ENCODE measurements at regions not wholly inside any gene's neighbourhood (a gene's known extent, or its start where the extent isn't known, plus 50 kb on each side); places are given as distances from the start of the nearest gene placed in this dataset.

DNA sequence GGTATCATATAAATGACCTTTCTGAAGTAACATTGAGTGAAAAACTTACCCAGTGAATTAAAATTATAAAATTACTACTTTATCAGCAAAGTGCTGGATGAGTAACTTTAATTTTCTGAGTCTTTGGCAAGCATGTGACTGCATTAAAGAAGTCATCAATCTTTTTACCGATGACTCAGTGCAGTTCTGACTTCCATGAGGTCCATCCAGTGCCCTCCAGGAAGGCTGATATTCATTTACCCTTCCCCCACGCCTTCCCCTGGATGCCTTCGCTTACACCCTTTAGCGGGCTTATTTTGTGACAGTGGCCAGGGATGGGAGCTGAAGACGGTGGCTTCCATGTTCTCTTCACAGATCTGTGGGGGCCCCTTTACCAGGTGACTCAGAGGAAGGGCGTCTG, 572.9 kb upstream of the PFKP start:
- Mint-ChIP-seq H3K27me3 (no peaks in the 10 kb centered on the region), H3K4me1 (no peaks in the 10 kb centered on the region), H3K27ac (no peak overlapping the region), H3K4me3 (no peak overlapping the region), H3K36me3 (no peaks in the 10 kb centered on the region), H3K9me3 (peaks cover 5% of the 10 kb centered on the region)
- CTCF ChIA-PET: no interaction called here
- no peak for DNase-seq

DNA sequence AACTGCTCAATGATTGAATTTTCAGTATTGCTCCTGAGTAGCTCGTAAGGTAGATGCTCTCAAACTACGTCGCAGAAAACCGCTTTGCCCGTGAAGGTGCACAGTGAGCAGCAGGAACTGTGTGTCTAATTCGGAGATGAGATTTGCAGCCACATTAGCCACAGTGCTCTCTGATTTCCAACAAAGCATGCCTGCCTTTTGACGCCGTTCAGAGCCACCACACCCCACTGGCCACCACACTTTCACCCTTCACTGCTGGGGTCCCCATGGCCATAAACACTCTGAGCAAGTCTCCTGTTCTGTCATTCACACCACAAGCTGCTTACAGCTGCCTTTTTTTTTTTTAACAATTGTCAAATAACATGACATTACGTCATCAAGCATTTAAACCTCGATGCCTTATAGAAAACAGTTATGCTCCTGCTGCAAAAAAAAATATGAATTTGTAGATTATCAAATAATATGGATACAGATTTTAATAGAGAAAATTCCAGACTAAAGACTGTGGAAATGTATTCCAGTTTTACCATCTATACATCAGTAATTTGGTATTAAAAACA, 578.8 kb upstream of the PFKP start:
- no peaks in the 10 kb centered on the region for H3K27me3 Mint-ChIP-seq
- no peak for DNase-seq
- no peaks in the 10 kb centered on the region for H3K4me1 Mint-ChIP-seq
- no peak overlapping the region for H3K4me3 Mint-ChIP-seq
- no peak overlapping the region for H3K27ac Mint-ChIP-seq
- H3K9me3 Mint-ChIP-seq: peaks cover 1% of the 10 kb centered on the region
- H3K36me3 Mint-ChIP-seq: no peaks in the 10 kb centered on the region
- CTCF ChIA-PET: no interaction called here

DNA sequence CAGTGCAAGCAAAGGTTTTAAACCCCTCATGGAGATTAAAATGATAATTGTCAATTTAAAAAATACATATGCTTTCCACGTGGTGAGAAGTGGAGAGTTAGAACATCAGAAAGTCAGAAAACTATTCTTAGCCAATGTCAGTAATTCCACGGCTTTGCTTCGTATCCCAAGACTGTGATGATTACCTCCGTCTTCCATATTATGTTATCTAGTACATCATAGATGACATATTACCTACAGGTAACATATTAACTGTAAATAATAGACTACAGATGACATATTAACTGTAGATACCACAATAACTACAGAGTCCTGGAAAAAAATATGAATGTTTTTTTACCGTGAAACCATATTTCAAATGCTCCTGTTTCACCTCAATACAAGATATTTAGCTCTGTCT, 579.4 kb upstream of the PFKP start:
- Mint-ChIP-seq H3K36me3 (no peaks in the 10 kb centered on the region), H3K4me1 (no peaks in the 10 kb centered on the region), H3K27ac (no peak overlapping the region), H3K27me3 (no peaks in the 10 kb centered on the region), H3K4me3 (no peak overlapping the region), H3K9me3 (peaks cover 1% of the 10 kb centered on the region)
- CTCF ChIA-PET: no interaction called here
- DNase-seq: no peak

DNA sequence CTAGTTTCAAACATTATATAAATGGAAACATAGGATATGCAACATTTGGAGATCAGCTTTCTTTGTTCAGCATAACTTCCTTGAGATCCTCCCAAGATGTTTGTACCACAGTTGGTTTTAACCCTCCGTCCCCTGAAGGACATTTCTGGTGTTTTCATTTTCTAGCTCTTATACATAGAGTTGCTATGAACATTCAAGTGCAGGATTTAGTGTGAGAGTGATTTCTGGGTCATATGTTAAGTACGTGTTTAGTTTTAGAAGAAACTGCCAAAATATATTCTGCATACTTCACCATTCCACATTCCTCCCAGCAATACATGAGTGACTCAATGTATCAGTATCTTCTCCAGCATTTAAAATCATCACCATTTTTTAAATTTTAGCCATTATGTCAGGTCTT, 588.7 kb upstream of the PFKP start:
- Mint-ChIP-seq H3K27ac (no peak overlapping the region), H3K9me3 (peaks cover 6% of the 10 kb centered on the region), H3K4me1 (no peaks in the 10 kb centered on the region), H3K27me3 (no peaks in the 10 kb centered on the region), H3K36me3 (no peaks in the 10 kb centered on the region), H3K4me3 (no peak overlapping the region)
- CTCF ChIA-PET: no interaction called here
- no peak for DNase-seq

DNA sequence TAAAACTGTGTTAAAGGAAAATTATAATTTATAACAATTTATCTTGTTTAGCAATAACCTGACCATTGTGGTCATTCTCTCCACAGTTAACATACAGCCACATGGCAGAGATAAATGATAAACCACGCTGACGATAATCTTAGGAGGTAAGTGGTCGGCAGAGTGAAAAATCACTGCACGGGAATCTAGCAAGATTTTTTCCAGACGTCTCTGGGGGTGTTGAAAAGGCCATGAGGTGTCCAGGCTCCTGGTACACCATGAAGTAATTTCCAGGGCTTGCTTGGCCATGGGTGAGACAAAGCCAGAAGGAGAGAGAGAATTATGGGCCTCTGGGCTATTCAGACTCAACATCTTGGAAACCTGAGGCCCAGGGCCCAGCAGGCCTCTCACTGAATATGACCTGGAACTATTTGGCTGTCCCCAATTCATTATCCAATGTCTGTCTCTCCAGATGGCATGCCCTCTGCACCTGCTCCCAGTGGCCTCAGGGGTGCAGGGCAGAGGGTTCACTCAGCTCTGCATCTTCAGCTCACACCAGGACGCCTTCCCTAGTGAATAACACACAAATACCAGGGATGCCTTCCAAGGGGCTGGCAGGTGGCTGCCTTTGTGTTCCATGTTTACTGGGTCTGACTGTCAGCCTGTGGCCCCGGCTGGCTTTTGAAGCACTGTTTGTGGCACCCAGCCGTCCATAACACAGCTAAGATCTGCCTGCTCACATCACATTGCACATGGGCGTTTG, 590.4 kb upstream of the PFKP start:
- CTCF ChIA-PET: no interaction called here
- no peaks in the 10 kb centered on the region for H3K4me1 Mint-ChIP-seq
- no peak overlapping the region for H3K4me3 Mint-ChIP-seq
- H3K27me3 Mint-ChIP-seq: no peaks in the 10 kb centered on the region
- H3K9me3 Mint-ChIP-seq: peaks cover 6% of the 10 kb centered on the region
- no peaks in the 10 kb centered on the region for H3K36me3 Mint-ChIP-seq
- no peak for DNase-seq
- no peak overlapping the region for H3K27ac Mint-ChIP-seq

DNA sequence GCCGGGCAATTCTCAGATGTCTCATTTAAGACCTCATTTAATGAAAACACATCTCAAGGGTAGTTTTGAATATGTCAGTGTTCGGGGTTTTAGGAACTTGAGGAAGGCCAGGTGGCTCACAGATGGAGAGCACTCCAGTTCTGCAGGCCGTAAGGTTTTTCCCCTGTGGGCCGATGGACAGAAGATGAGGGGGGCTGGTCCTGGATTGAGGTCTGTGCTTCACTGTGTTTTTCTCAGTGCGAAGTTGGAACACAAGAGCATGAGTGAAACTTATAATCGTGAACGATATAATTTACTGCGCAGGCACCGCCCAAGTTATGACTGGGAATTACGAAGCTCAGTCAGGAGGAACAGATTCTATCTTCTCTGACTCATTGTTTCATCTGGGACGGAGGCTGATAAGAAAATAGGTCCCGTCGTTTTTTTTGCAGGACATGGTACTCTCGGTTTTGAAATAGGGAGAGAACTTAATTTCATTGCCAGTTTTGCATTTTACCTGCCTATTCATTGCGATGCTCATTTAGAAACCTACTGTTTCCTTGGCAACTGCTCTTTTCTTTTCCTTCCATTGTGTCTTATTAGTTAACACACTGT, 591.0 kb upstream of the PFKP start:
- no peaks in the 10 kb centered on the region for H3K36me3 Mint-ChIP-seq
- H3K27ac Mint-ChIP-seq: no peak overlapping the region
- no peak for DNase-seq
- H3K9me3 Mint-ChIP-seq: peaks cover 6% of the 10 kb centered on the region
- H3K4me3 Mint-ChIP-seq: no peak overlapping the region
- no peaks in the 10 kb centered on the region for H3K27me3 Mint-ChIP-seq
- CTCF ChIA-PET: no interaction called here
- no peaks in the 10 kb centered on the region for H3K4me1 Mint-ChIP-seq

DNA sequence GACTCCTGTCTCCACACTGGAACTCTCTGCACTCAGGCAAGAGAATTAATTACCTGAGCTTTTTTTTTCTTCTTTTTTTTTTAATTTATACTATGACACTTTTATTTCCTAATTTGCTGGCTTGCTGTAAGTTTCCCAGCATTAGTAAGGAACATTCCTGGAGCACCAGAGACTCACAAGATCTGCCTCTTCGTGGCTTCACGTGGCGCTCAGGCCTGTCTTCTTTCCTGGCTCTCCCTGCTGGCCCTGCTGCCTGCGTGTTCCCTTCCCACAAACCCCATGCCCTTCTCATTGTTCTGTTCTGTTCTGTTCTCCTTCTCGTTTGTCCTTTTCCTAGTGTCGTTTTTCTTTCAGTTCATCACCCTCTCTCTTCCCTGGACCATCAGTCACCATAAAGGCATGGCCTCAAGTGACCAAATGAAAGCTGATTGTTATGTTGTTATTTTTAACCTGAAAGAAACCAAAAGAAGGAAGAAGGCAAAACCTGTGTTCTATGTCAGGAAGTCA, 591.6 kb upstream of the PFKP start:
- no peaks in the 10 kb centered on the region for H3K27me3 Mint-ChIP-seq
- peaks cover 6% of the 10 kb centered on the region for H3K9me3 Mint-ChIP-seq
- no peaks in the 10 kb centered on the region for H3K4me1 Mint-ChIP-seq
- H3K27ac Mint-ChIP-seq: no peak overlapping the region
- DNase-seq: no peak
- H3K36me3 Mint-ChIP-seq: no peaks in the 10 kb centered on the region
- H3K4me3 Mint-ChIP-seq: no peak overlapping the region
- CTCF ChIA-PET: no interaction called here

DNA sequence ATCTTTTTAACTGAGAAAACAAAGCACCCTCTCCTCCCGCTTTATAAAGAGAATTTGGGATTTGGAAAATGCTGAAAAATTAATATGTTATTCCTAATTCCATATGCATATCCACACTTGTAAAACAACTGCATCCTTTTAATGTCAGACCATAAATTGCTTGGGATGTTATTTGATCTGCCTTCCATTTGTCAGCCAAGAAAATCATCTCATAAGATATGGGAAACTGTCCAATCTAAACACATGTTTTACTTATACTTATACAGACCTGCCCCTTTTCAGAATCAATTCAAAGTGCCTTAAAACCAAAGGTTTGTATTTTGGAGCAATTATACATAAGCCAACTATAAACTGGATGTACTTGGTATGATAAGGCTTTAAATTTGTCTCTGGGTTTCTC, 595.5 kb upstream of the PFKP start:
- no peaks in the 10 kb centered on the region for H3K36me3 Mint-ChIP-seq
- no peak overlapping the region for H3K27ac Mint-ChIP-seq
- DNase-seq: no peak
- H3K27me3 Mint-ChIP-seq: no peaks in the 10 kb centered on the region
- H3K4me3 Mint-ChIP-seq: no peak overlapping the region
- H3K4me1 Mint-ChIP-seq: no peaks in the 10 kb centered on the region
- peaks cover 9% of the 10 kb centered on the region for H3K9me3 Mint-ChIP-seq
- CTCF ChIA-PET: no interaction called here

DNA sequence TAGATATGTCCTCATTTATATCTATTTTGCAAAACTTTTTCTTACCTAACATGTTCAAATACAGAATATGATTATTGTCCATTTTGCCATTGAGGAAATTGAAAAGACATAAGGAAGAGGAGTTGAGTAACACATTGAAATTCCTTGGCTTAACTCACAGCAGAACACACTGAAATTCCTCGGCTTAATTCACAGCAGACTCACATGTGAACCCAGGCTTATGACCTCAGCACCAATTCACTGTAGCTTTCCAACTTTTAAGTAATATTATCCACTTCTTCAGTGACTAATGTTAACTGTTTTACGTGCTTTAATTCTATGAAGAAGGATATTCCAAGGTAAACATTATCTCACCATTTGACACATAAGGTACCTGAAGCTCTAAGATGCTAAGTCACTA, 597.5 kb upstream of the PFKP start:
- no peak for DNase-seq
- no peaks in the 10 kb centered on the region for H3K4me1 Mint-ChIP-seq
- H3K36me3 Mint-ChIP-seq: no peaks in the 10 kb centered on the region
- H3K27ac Mint-ChIP-seq: no peak overlapping the region
- CTCF ChIA-PET: no interaction called here
- H3K27me3 Mint-ChIP-seq: no peaks in the 10 kb centered on the region
- peaks cover 9% of the 10 kb centered on the region for H3K9me3 Mint-ChIP-seq
- no peak overlapping the region for H3K4me3 Mint-ChIP-seq

DNA sequence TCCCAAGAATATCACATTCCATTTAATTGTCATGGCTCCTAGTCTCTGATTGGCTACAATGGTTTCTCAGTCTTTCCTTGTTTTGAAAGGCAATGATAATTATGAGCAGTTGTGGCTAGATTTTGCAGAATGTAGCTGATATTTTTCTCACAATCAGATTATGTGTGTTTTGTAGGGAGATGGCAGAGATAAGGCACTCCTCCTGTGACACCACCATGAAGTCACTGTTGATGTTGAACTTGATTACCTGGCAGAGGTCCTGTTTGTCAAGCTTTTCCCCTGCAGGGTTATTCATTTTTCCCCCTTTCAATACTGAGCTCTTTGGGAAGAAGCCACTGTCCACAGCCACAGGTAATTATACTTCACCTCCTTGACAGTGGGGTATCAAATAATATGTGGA, 602.9 kb upstream of the PFKP start:
- Mint-ChIP-seq H3K9me3 (peaks cover 3% of the 10 kb centered on the region), H3K27me3 (no peaks in the 10 kb centered on the region), H3K27ac (no peak overlapping the region), H3K4me1 (no peaks in the 10 kb centered on the region), H3K4me3 (no peak overlapping the region), H3K36me3 (no peaks in the 10 kb centered on the region)
- CTCF ChIA-PET: no interaction called here
- no peak for DNase-seq

DNA sequence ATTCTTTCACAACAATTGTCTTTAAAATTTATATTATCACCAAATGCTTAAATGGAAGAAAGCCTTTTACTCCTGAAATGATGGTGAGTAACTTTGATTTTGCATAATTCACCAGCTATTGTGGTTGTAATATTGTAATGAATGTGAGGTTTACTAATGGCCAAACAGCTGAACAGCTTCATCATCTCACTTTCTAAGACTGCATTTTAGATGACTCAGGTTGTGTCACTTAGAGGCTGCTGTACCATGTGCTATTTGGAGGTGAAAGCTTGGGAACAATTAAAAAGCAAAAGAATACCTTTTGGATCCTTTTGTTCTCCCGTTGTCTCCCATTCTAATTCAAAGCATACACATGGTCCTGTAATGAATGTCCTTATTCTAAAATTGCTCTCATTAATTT, 604.0 kb upstream of the PFKP start:
- no peak for DNase-seq
- Mint-ChIP-seq H3K27me3 (no peaks in the 10 kb centered on the region), H3K4me1 (no peaks in the 10 kb centered on the region), H3K4me3 (no peak overlapping the region), H3K36me3 (no peaks in the 10 kb centered on the region), H3K9me3 (peaks cover 3% of the 10 kb centered on the region), H3K27ac (no peak overlapping the region)
- CTCF ChIA-PET: no interaction called here

DNA sequence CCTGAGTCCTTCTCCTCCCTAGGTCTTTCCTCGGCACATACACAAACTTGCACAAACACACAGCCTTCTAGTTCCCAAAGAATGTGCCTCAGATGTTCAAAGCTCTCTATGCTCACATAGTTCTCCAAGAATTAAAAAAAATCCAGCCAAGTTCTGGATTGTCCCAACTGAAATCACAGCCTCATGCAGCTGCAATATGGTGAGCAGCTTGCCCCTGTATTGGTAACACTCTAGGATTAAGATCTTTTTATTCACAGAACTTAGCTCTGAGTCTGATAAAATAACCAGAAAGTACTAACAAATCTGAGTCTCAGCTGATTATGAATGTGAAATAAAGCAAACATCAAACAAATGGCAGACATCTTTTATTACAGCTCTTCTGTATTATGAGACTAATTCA, 604.8 kb upstream of the PFKP start:
- no peaks in the 10 kb centered on the region for H3K9me3 Mint-ChIP-seq
- DNase-seq: no peak
- no peaks in the 10 kb centered on the region for H3K27me3 Mint-ChIP-seq
- H3K36me3 Mint-ChIP-seq: no peaks in the 10 kb centered on the region
- H3K4me3 Mint-ChIP-seq: no peak overlapping the region
- H3K4me1 Mint-ChIP-seq: no peaks in the 10 kb centered on the region
- CTCF ChIA-PET: no interaction called here
- no peak overlapping the region for H3K27ac Mint-ChIP-seq

DNA sequence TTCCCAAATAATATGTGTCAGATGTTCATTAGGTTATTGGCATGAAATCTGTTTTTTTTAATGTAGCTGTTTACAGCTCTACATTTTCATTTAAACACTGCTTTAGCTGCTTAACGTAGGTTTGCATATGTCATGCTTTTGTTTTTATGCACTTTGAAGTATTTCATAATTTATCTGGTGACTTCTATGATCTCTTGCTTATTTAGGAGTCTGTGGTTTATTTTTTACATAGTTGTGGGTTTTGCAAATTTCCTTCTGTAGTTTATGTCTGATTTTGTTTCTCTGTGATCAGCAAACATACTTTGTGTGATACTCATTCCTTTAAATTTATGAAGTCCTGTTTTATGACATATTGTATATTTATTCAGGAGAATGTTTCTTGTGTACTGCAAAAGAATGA, 606.5 kb upstream of the PFKP start:
- DNase-seq: no peak
- Mint-ChIP-seq H3K27me3 (no peaks in the 10 kb centered on the region), H3K36me3 (no peaks in the 10 kb centered on the region), H3K9me3 (no peaks in the 10 kb centered on the region), H3K4me1 (no peaks in the 10 kb centered on the region), H3K27ac (no peak overlapping the region), H3K4me3 (no peak overlapping the region)
- CTCF ChIA-PET: no interaction called here

DNA sequence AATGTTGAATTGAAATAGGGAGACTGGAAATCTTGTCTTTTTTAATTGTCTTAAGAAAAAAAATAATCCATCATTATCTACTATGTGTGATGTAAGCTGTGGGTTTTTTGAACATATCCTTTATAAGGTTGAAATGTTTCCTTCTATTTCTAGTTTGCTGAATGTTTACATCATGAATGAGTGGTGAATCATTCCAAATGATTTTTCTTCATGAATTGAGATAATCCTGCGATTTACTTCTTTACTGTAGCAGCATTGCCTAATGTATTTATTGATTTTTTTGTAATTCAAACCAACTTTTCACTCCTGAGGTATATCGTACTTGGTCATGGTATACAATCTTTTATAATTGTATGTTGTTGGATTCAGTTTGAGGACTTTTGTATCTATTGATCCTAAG, 607.6 kb upstream of the PFKP start:
- peaks cover 2% of the 10 kb centered on the region for H3K9me3 Mint-ChIP-seq
- H3K27me3 Mint-ChIP-seq: no peaks in the 10 kb centered on the region
- CTCF ChIA-PET: no interaction called here
- H3K27ac Mint-ChIP-seq: no peak overlapping the region
- H3K4me3 Mint-ChIP-seq: no peak overlapping the region
- no peaks in the 10 kb centered on the region for H3K36me3 Mint-ChIP-seq
- no peak for DNase-seq
- H3K4me1 Mint-ChIP-seq: no peaks in the 10 kb centered on the region

DNA sequence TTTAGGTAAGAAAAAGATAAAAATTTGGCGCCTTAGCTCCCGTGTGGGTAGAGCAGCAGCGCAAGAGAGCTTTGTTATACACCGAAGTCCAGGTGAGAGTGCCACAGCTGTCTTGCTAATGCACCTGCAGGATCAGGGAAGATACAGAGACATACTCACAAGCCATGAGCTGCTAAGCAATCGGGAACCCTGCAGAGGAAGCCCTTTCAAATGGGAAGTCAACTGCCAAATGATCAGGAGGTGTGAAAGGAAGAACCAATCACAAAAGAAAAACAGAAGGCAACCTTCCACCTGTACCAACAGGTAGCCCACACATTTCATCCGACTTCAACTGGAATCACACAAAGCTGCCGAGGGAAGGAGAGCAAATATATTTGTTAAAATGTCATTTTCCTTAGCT, 610.5 kb upstream of the PFKP start:
- H3K36me3 Mint-ChIP-seq: no peaks in the 10 kb centered on the region
- no peak overlapping the region for H3K27ac Mint-ChIP-seq
- CTCF ChIA-PET: no interaction called here
- H3K27me3 Mint-ChIP-seq: no peaks in the 10 kb centered on the region
- no peak overlapping the region for H3K4me3 Mint-ChIP-seq
- H3K4me1 Mint-ChIP-seq: no peaks in the 10 kb centered on the region
- DNase-seq: no peak
- peaks cover 2% of the 10 kb centered on the region for H3K9me3 Mint-ChIP-seq

All from activated naive CD4-positive, alpha-beta T cell treated with anti-CD3 and anti-CD28 coated beads, Interleukin-2, amount 10 ng/mL, durations not matched to agents 7 days and 5 days (primary cell).